ENCODE measurements at regions not wholly inside any gene's neighbourhood (a gene's known extent, or its start where the extent isn't known, plus 50 kb on each side); places are given as distances from the start of the nearest gene placed in this dataset.
A peak's percentile ranks its signal among the peaks of the same experiment; 100 is the strongest.

DNA sequence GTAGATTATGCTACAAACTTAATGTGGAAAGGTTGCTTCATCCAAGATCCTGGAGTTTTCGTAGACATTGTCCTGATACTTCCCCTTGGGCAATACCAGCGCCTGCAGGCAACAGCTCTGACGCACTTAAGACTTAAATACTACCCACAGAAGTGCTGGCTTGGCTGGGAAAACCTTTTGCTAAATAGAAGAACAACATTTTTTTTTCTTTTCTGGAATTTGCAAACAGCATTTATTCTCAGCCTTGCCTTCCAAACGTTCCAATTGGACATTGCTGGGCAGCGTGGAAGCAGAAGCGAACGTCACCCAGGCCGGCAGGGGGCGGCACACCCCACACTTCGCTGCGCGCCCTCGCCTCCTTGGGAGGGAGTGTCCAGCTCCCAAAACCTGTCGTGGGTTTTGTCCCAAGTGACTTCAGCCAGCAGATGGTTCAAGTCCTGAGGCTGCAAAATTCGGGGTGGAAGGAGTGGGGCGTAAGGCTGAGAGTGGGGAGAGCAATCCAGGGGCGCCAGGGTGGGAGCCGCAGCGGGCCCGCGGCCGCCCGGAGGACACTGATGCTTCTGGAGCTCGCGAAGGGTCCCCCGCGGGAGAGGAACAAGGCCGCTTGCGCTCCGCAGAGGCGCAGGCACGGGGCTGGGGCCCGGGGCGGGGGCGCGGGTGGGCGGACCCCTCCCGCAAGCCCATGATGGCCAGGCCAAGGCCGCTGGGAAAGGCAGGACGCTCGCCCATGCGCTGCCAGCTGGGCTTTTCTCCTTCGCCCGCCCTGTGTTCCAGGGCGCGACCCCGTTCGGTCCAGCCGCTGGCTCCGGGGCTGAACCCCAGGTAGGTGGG lies 60.8 kb upstream of the MAP3K4 start (continued):
- peak; percentile 41; the same call in 1 of the 2 replicates for TF ChIP-seq ZNF788 (CRISPR knock-in tag; IDR thresholded peaks at IDR 0.05; ENCODE audit: borderline replicate concordance)
- TF ChIP-seq, protein P1, sequence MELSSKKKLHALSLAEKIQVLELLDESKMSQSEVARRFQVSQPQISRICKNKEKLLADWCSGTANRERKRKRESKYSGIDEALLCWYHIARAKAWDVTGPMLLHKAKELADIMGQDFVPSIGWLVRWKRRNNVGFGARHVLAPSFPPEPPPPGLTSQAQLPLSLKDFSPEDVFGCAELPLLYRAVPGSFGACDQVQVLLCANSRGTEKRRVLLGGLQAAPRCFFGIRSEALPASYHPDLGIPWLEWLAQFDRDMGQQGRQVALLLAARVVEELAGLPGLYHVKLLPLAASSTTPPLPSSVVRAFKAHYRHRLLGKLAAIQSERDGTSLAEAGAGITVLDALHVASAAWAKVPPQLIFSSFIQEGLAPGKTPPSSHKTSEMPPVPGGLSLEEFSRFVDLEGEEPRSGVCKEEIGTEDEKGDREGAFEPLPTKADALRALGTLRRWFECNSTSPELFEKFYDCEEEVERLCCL (CRISPR knock-in tag; IDR thresholded peaks at IDR 0.05; ENCODE audit: borderline replicate concordance): no peak
- no peak for TF ChIP-seq ZNF484 (CRISPR knock-in tag; IDR thresholded peaks at IDR 0.05; ENCODE audit: borderline replicate concordance, low read depth)
- TF ChIP-seq ELF1 (CRISPR knock-in tag; IDR thresholded peaks at IDR 0.05): no peak
- no peak for TF ChIP-seq TCF7L2 (IDR thresholded peaks at IDR 0.05; ENCODE audit: low read depth, low read length)
- no peak; the same call in 1 of the 2 replicates for TF ChIP-seq ZNF605 (CRISPR knock-in tag; IDR thresholded peaks at IDR 0.05)
- no peak; the same call in 1 of the 2 replicates for TF ChIP-seq SP2 (CRISPR knock-in tag; IDR thresholded peaks at IDR 0.05)
- TF ChIP-seq ERF (CRISPR knock-in tag; IDR thresholded peaks at IDR 0.05): 0 out of 2 replicates have a peak, but pooled peaks have one; percentile 20
- no peak for TF ChIP-seq MTF1 (CRISPR knock-in tag; IDR thresholded peaks at IDR 0.05)
- TF ChIP-seq PAX8 (CRISPR knock-in tag; IDR thresholded peaks at IDR 0.05; ENCODE audit: borderline replicate concordance): no peak
- no peak for TF ChIP-seq ATAD3A (CRISPR knock-in tag; IDR thresholded peaks at IDR 0.05)
- no peak for TF ChIP-seq RARG (CRISPR knock-in tag; IDR thresholded peaks at IDR 0.05; ENCODE audit: low read depth)
- TF ChIP-seq ZNF737 (CRISPR knock-in tag; IDR thresholded peaks at IDR 0.05; ENCODE audit: borderline replicate concordance): no peak
- TF ChIP-seq SP140L (CRISPR knock-in tag; IDR thresholded peaks at IDR 0.05; ENCODE audit: borderline replicate concordance): no peak
- TF ChIP-seq ZNF850 (CRISPR knock-in tag; conservative IDR thresholded peaks at IDR 0.05): no peak
- no peak for TF ChIP-seq NFE2 (CRISPR knock-in tag; IDR thresholded peaks at IDR 0.05)
- no peak for TF ChIP-seq SCMH1 (CRISPR knock-in tag; IDR thresholded peaks at IDR 0.05; ENCODE audit: borderline replicate concordance)
- TF ChIP-seq, protein P2, sequence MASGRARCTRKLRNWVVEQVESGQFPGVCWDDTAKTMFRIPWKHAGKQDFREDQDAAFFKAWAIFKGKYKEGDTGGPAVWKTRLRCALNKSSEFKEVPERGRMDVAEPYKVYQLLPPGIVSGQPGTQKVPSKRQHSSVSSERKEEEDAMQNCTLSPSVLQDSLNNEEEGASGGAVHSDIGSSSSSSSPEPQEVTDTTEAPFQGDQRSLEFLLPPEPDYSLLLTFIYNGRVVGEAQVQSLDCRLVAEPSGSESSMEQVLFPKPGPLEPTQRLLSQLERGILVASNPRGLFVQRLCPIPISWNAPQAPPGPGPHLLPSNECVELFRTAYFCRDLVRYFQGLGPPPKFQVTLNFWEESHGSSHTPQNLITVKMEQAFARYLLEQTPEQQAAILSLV (CRISPR knock-in tag; IDR thresholded peaks at IDR 0.05; ENCODE audit: borderline replicate concordance): no peak
- TF ChIP-seq SIN3A (IDR thresholded peaks at IDR 0.05; ENCODE audit: borderline replicate concordance, low read depth, low read length): no peak
- TF ChIP-seq, protein P3, sequence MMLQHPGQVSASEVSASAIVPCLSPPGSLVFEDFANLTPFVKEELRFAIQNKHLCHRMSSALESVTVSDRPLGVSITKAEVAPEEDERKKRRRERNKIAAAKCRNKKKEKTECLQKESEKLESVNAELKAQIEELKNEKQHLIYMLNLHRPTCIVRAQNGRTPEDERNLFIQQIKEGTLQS (CRISPR knock-in tag; IDR thresholded peaks at IDR 0.05): no peak
- TF ChIP-seq ZSCAN30 (CRISPR knock-in tag; IDR thresholded peaks at IDR 0.05): no peak
- TF ChIP-seq KLF6 (CRISPR knock-in tag; IDR thresholded peaks at IDR 0.05): no peak
- TF ChIP-seq ZEB1 (IDR thresholded peaks at IDR 0.05; ENCODE audit: insufficient replicate concordance, low read depth): no peak
- peak; percentile 76 for TF ChIP-seq ZNF501 (CRISPR knock-in tag; IDR thresholded peaks at IDR 0.05)
- no peak for TF ChIP-seq SYNCRIP (IDR thresholded peaks at IDR 0.05; ENCODE audit: insufficient read depth, low read depth, low read length)
- no peak for TF ChIP-seq ZNF7 (CRISPR knock-in tag; IDR thresholded peaks at IDR 0.05)
- TF ChIP-seq, protein P4, sequence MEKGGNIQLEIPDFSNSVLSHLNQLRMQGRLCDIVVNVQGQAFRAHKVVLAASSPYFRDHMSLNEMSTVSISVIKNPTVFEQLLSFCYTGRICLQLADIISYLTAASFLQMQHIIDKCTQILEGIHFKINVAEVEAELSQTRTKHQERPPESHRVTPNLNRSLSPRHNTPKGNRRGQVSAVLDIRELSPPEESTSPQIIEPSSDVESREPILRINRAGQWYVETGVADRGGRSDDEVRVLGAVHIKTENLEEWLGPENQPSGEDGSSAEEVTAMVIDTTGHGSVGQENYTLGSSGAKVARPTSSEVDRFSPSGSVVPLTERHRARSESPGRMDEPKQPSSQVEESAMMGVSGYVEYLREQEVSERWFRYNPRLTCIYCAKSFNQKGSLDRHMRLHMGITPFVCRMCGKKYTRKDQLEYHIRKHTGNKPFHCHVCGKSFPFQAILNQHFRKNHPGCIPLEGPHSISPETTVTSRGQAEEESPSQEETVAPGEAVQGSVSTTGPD (CRISPR knock-in tag; IDR thresholded peaks at IDR 0.05): no peak

All from HepG2 (cell line).